Psoas muscle (tissue), 7 donors: ENCODE measurements at regions not wholly inside any gene's neighbourhood (a gene's known extent, or its start where the extent isn't known, plus 50 kb on each side); places are given as distances from the start of the nearest gene placed in this dataset.

ENCODE experiments used
- ATAC-seq, 4 donors: fragments of 200-7000 bp; cut with Tn5 transposase; one replicate each; pipeline ENCODE4 v1.9.1; 2020; ENCODE audit warnings: moderate library complexity in 3 of 4, mild to moderate bottlenecking in 2 of 4
- DNase-seq, 2 donors: peaks; one replicate each; pipeline ENCODE4 v3.0.0-alpha.2; 2020
- H3K27ac ChIP-seq: fragments of 200-600 bp; one replicate; pipeline ENCODE4 v1.8.0; 2022
- H3K27me3 ChIP-seq, 3 donors: fragments of 200-600 bp in 1 of 3; one replicate each; pipeline versions ENCODE4 v1.6.1 to v1.8.0; 2013 to 2022; ENCODE audit warnings: low read length in 2 of 3, mild to moderate bottlenecking in 2 of 3, moderate library complexity in 1 of 3; ENCODE audit not compliant: insufficient read depth in 3 of 3
- H3K36me3 ChIP-seq, 2 donors: fragments of 200-600 bp in 1 of 2; one replicate each; pipeline versions ENCODE4 v1.6.1 to v1.8.0; 2013 to 2022; ENCODE audit warnings: low read depth in 1 of 2, mild to moderate bottlenecking in 1 of 2, moderate library complexity in 1 of 2; ENCODE audit not compliant: insufficient read depth in 1 of 2
- H3K4me1 ChIP-seq: fragments of 200-600 bp; one replicate; pipeline ENCODE4 v1.8.0; 2022
- H3K4me3 ChIP-seq: fragments of 200-600 bp; one replicate; pipeline ENCODE4 v1.8.0; 2022; ENCODE audit warnings: mild to moderate bottlenecking
- H3K9me3 ChIP-seq: fragments of 200-600 bp; one replicate; pipeline ENCODE4 v1.8.0; 2022
- CTCF ChIP-seq: fragments of 200-600 bp; IDR thresholded peaks from one replicate; pipeline ENCODE4 v1.8.0; 2022; ENCODE audit warnings: antibody characterized with exemption
- WGBS, 3 donors: extraction: QIAGEN DNeasy Blood & Tissue Kit; methylation state at CpG; one replicate each; pipeline versions ENCODE4 v1.1.6 to v1.1.7; 2013; 5-methylcytosine and 5-hydroxymethylcytosine counted together
- intact Hi-C, 2 donors: fragments of 100-400 bp; cut with DNase I; formaldehyde crosslinking; loops; one replicate each; pipeline versions ENCODE4 v1.11.0 to v1.14.2; 2022
- donor health status: healthy with polysubstance abuse.
- donor health status: DM: no; HTN: no; CAD: no; lungs with moderate emphysema.
- donor health status: Bipolar disorder and iron deficiency.
- donor health status: healthy.
- donor health status: DM: yes; HTN: yes; CAD: no.
- donor health status: DM: no; HTN: no; CAD: no.
- donor health status: DM: yes; HTN: yes; CAD: no.

DNA sequence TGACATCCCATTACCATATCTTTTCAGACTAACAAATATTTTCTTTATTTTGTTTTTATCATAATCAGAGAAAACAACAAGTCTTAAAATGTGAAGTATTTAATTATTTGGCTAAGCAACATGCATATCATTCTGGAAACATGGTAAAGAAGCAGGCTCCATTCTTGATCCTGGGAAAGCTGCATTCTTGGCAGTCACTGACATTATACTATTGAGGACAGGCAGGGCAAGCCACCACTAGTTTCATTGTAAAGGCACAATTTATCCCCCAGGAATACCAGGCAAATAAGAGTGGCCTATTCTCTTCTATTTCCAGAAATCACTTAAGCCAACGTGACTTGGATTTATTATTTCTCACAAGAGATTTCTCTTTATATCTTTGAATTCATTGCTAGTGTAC, 153.8 kb upstream of the AKR1E2 start:
- 23 to 67% (median 42%) methylated on average over 1 of the region's 1 CpG for WGBS, 3 donors
- Histone ChIP-seq H3K4me1 (peaks cover 16% of the 10 kb centered on the region), H3K9me3 (peaks cover 4% of the 10 kb centered on the region), H3K36me3 (no peaks in the 10 kb centered on the region), H3K4me3 (no peak overlapping the region), H3K27ac (peak overlapping the region; percentile 53), H3K27me3 (no peaks in the 10 kb centered on the region)
- DNase-seq (no peak), ATAC-seq (no peak)
- intact Hi-C loops = no loop called here
- TF ChIP-seq CTCF = no peak

DNA sequence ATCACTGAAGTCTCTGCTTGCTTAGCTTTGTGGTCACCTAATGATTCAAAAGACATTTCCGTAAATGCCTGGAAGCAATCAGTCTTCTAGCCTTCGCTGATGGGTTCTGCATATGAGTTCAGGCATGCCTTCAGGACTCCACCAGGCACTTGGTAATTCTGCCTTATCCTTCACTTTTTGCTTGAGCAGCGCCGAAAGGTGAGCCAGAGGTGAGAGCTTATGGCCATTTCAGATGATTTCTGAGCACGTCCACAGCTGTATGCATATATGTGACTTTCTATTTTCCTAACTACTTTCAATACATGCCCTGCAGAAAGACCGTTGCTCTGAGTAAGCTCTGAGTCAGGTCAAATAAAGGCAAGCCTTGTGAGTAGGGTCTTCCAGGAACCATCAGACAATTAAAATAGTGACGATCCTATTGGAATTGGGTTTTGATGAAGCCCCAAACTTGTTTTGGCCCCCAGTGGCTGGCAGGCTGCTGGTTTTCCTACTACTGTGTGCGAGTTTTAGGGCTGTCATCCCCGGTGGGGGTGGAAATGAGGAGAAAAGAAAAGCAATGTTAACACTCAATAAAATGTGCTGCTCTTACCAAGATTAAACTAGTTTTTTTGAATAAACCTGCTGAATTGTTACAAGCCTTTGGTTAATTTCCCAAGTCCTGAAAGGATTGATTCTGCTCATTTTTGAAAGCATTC, 154.4 kb upstream of the AKR1E2 start:
- Histone ChIP-seq H3K4me1 (peaks cover 12% of the 10 kb centered on the region), H3K27me3 (no peaks in the 10 kb centered on the region), H3K9me3 (peaks cover 4% of the 10 kb centered on the region), H3K27ac (peak overlapping the region; percentile 53), H3K4me3 (peak overlapping the region; percentile 27), H3K36me3 (no peaks in the 10 kb centered on the region)
- 79 to 88% (median 87%) methylated on average over 9 of the region's 9 CpGs for WGBS, 3 donors
- no peak for TF ChIP-seq CTCF
- ATAC-seq = peak in 1 of 4 donors; percentile 27
- no peak for DNase-seq
- intact Hi-C loops = no loop called here

DNA sequence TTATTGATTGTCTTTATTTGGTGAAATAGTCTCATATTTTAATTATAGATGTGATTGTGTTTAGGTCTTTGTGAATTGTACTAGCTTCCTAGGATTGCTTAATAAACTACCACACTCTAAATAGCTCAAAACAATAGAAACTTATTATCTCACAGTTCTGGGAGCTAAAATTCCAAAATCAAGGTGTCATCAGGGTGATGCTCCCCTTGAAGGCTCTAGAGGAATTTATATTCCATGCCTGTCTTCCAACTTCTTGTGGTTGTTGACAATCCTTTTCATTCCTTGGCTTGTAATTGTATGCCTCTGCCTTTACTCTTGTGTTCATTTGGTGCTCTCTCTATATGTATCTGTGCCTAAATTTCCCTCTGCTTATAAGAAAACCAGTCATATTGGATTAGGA, 155.3 kb upstream of the AKR1E2 start:
- intact Hi-C loops = no loop called here
- peak overlapping the region; percentile 8 for H3K27ac ChIP-seq
- no peak for TF ChIP-seq CTCF
- peaks cover 4% of the 10 kb centered on the region for H3K9me3 ChIP-seq
- no peak for ATAC-seq
- peaks cover 12% of the 10 kb centered on the region for H3K4me1 ChIP-seq
- DNase-seq = no peak
- no peak overlapping the region for H3K4me3 ChIP-seq
- H3K27me3 ChIP-seq = no peaks in the 10 kb centered on the region
- no peaks in the 10 kb centered on the region for H3K36me3 ChIP-seq

DNA sequence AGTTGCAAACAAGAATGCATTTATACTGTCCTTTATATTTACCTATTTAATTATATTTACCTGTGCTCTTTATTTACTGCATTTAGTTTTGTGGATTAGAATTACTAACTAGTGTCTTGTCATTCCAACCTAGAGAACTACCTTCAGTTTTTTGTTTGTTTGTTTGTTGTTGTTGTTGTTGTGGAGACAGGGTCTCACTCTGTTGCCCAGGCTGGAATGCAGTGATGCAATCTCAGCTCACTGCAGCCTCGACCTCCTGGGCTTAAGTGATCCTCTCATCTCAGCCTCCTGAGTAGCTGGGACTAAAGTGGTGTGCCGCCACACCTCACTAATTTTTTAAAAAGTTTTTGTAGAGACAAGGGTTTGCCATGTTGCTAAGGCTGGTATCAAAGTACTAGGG, 156.4 kb upstream of the AKR1E2 start:
- no peak for TF ChIP-seq CTCF
- no peaks in the 10 kb centered on the region for H3K27me3 ChIP-seq
- H3K4me1 ChIP-seq = peaks cover 21% of the 10 kb centered on the region
- no peaks in the 10 kb centered on the region for H3K36me3 ChIP-seq
- H3K27ac ChIP-seq = no peak overlapping the region
- WGBS, 3 donors = 71 to 76% (median 72%) methylated on average over 2 of the region's 2 CpGs
- intact Hi-C loops = no loop called here
- peaks cover 4% of the 10 kb centered on the region for H3K9me3 ChIP-seq
- DNase-seq (no peak), ATAC-seq (no peak)
- H3K4me3 ChIP-seq = no peak overlapping the region
